SK-N-SH (cell line): ENCODE measurements at regions not wholly inside any gene's neighbourhood (a gene's known extent, or its start where the extent isn't known, plus 50 kb on each side); places are given as distances from the start of the nearest gene placed in this dataset.
"Not testable (repeated sequence)": the region's sequence is repeated elsewhere in the genome, so short reads cannot be mapped to it uniquely, and the experiment has no call there.

Source experiments
- CTCF ChIA-PET: fragments of 300-600, 350-600 bp; formaldehyde crosslinking; extraction: SDS; loops from one replicate; lab custom pipeline; 2021; lab: Yijun Ruan, JAX
- POLR2A ChIA-PET: fragments of 350-600 bp; sonication (Branson Sonifier 250); formaldehyde crosslinking; extraction: SDS; loops from one replicate; lab custom pipeline; 2020; ENCODE audit warnings: antibody characterized with exemption, inconsistent platforms; lab: Yijun Ruan, JAX
- DNase-seq: peaks from one replicate; pipeline ENCODE4 v3.0.0; 2012
- H2AFZ ChIP-seq: fragments of 200-600 bp; sonication (generic); 2 replicates; pipeline ENCODE4 v1.8.1; 2016; ENCODE audit warnings: antibody characterized with exemption, mild to moderate bottlenecking, low read depth
- H3F3A ChIP-seq: fragments of 200-600 bp; sonication (generic); replicated peaks from 2 replicates; pipeline ENCODE3; 2016; ENCODE audit warnings: antibody characterized with exemption, mild to moderate bottlenecking; ENCODE audit not compliant: insufficient read depth
- H3K27ac ChIP-seq, 2 experiments: fragments of 200-500 bp in 1 of 2; fragments of 200-600 bp in 1 of 2; sonication (Bioruptor generic) in 1 of 2; sonication (generic), shearing (Covaris generic) in 1 of 2; 2 replicates each; pipeline versions ENCODE4 v1.5.1 to v1.6.1; 2014 to 2016; ENCODE audit warnings: low read depth in 2 of 2, inconsistent platforms in 1 of 2, low read length in 1 of 2, mild to moderate bottlenecking in 1 of 2, mixed read lengths in 1 of 2
- H3K27me3 ChIP-seq: fragments of 200-600 bp; sonication (generic), shearing (Covaris generic); 2 replicates; pipeline ENCODE4 v1.6.1; 2016; ENCODE audit warnings: mixed run types; ENCODE audit not compliant: insufficient read depth
- H3K36me3 ChIP-seq, 2 experiments: fragments of 200-500 bp in 1 of 2; fragments of 200-600 bp in 1 of 2; sonication (Bioruptor generic) in 1 of 2; sonication (generic) in 1 of 2; replicated peaks in 1 of 2; 2 replicates each; pipeline versions ENCODE3 to v1.5.1; 2014 to 2016; ENCODE audit warnings: low read length in 1 of 2, mild to moderate bottlenecking in 1 of 2; ENCODE audit not compliant: insufficient read depth in 2 of 2, control insufficient read depth in 1 of 2
- H3K4me1 ChIP-seq, 2 experiments: fragments of 200-500 bp in 1 of 2; fragments of 200-600 bp in 1 of 2; sonication (Bioruptor generic) in 1 of 2; sonication (generic), shearing (Covaris generic) in 1 of 2; 2 replicates each; pipeline versions ENCODE4 v1.5.1 to v1.6.1; 2014 to 2016; ENCODE audit warnings: low read depth in 1 of 2, low read length in 1 of 2, mixed run types in 1 of 2; ENCODE audit not compliant: insufficient read depth in 2 of 2, control insufficient read depth in 1 of 2
- H3K4me2 ChIP-seq: fragments of 200-600 bp; sonication (generic), shearing (Covaris generic); 2 replicates; pipeline ENCODE4 v1.6.1; 2017; ENCODE audit warnings: mixed run types
- H3K4me3 ChIP-seq, 2 experiments: fragments of 200-500 bp in 1 of 2; fragments of 200-600 bp in 1 of 2; sonication (Bioruptor generic) in 1 of 2; sonication (generic), shearing (Covaris generic) in 1 of 2; 2 replicates each; pipeline versions ENCODE4 v1.5.1 to v1.8.1; 2014 to 2016; ENCODE audit warnings: low read depth in 2 of 2, inconsistent platforms in 1 of 2, low read length in 1 of 2, mild to moderate bottlenecking in 1 of 2, mixed read lengths in 1 of 2, moderate library complexity in 1 of 2
- H3K79me2 ChIP-seq: fragments of 200-600 bp; sonication (generic); 2 replicates; pipeline ENCODE4 v1.8.1; 2017; ENCODE audit warnings: mild to moderate bottlenecking; ENCODE audit not compliant: insufficient read depth
- H3K9ac ChIP-seq: fragments of 200-600 bp; sonication (generic); 2 replicates; pipeline ENCODE4 v1.6.1; 2017; ENCODE audit warnings: mixed run types
- H3K9me2 ChIP-seq: fragments of 200-600 bp; sonication (generic); 2 replicates; pipeline ENCODE4 v1.6.1; 2017; ENCODE audit warnings: mixed run types
- H3K9me3 ChIP-seq: fragments of 200-600 bp; sonication (generic); 2 replicates; pipeline ENCODE4 v1.6.1; 2017; ENCODE audit warnings: mixed run types, mild to moderate bottlenecking, moderate library complexity
- H4K20me1 ChIP-seq: fragments of 200-600 bp; sonication (generic); 2 replicates; pipeline ENCODE4 v1.6.1; 2017; ENCODE audit warnings: mild to moderate bottlenecking, mixed run types; ENCODE audit not compliant: insufficient read depth
- CHD2 ChIP-seq: fragments of 150-350 bp; IDR thresholded peaks from 2 replicates; pipeline ENCODE4 v1.6.1; 2018; ENCODE audit warnings: low read length; ENCODE audit not compliant: partially characterized antibody
- CTCF ChIP-seq: fragments of 200-600 bp; sonication (generic); IDR thresholded peaks from 2 replicates; pipeline ENCODE4 v1.6.1; 2017; ENCODE audit warnings: antibody characterized with exemption, mild to moderate bottlenecking, moderate library complexity
- ELF1 ChIP-seq: IDR thresholded peaks from 2 replicates; pipeline ENCODE4 v1.4.0; 2012
- EZH2phosphoT487 ChIP-seq: fragments of 200-600 bp; sonication (generic); IDR thresholded peaks from 2 replicates; pipeline ENCODE4 v1.6.1; 2017; ENCODE audit warnings: low read depth, mixed run types, mild to moderate bottlenecking, antibody characterized with exemption, moderate library complexity, borderline replicate concordance
- FOSL2 ChIP-seq: IDR thresholded peaks from 2 replicates; pipeline ENCODE4 v1.4.0; 2012; ENCODE audit warnings: low read depth, mild to moderate bottlenecking, moderate library complexity, borderline replicate concordance
- GABPA ChIP-seq: IDR thresholded peaks from 2 replicates; pipeline ENCODE4 v1.4.0; 2012; ENCODE audit warnings: low read depth, mild to moderate bottlenecking
- GATA2 ChIP-seq: sonication (generic); formaldehyde crosslinking; IDR thresholded peaks from 2 replicates; pipeline ENCODE4 v1.5.0; 2020; ENCODE audit warnings: mild to moderate bottlenecking, missing genetic modification reagents
- IRF3 ChIP-seq: fragments of 150-350 bp; IDR thresholded peaks from 2 replicates; pipeline ENCODE4 v1.6.1; 2016; ENCODE audit warnings: mild to moderate bottlenecking, low read depth, low read length
- MXI1 ChIP-seq: IDR thresholded peaks from 2 replicates; pipeline ENCODE4 v1.6.1; 2012; ENCODE audit warnings: mild to moderate bottlenecking, low read depth, low read length, improper control_type of control experiment
- NFIC ChIP-seq: IDR thresholded peaks from 2 replicates; pipeline ENCODE4 v1.4.0; 2012; ENCODE audit warnings: borderline replicate concordance
- RCOR1 ChIP-seq: fragments of 150-350 bp; IDR thresholded peaks from 2 replicates; pipeline ENCODE4 v1.6.1; 2017; ENCODE audit warnings: antibody characterized with exemption, low read length
- SIN3A ChIP-seq: IDR thresholded peaks from 2 replicates; pipeline ENCODE4 v1.6.1; 2012; ENCODE audit warnings: low read depth, mild to moderate bottlenecking, low read length, moderate library complexity, borderline replicate concordance
- TCF12 ChIP-seq: IDR thresholded peaks from 2 replicates; pipeline ENCODE4 v1.4.0; 2012
- TEAD4 ChIP-seq: IDR thresholded peaks from 2 replicates; pipeline ENCODE4 v1.4.0; 2012; ENCODE audit warnings: mild to moderate bottlenecking, borderline replicate concordance; ENCODE audit not compliant: insufficient read depth
- WGBS: methylation state at CpG from one replicate; pipeline ENCODE4 v1.1.6; 2017; ENCODE audit warnings: low lambda C conversion rate; 5-methylcytosine and 5-hydroxymethylcytosine counted together
- TF ChIP-seq, protein P1 (sequence below): IDR thresholded peaks from 2 replicates; pipeline ENCODE4; 2012

DNA sequence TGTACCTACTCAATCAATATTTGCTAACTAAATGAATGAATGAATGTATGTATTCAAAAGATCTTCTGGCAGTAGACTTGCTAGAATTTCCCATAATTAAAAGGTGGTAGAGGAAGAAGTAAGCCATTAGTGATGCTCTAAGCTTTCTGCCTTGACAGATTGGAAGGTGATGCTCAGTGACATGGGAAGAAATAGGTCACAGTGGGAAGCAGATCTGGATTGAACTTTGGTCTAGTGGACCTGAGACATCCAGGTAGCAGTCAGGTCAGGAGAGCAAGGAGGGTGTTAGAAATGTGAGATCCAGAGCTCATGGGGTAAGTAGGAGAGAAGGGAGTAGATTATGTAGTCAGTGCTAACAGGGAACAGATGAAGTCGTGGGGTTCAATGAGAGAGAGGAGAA is 106.4 kb downstream of the SNX5 start:
- Histone ChIP-seq H3K27me3 (peaks cover 27% of the 10 kb centered on the region; the same call in 1 of the 2 replicates), H3K9ac (no peak overlapping the region), H4K20me1 (no peaks in the 10 kb centered on the region), H3K36me3 (no peaks in the 10 kb centered on the region), H3K9me3 (no peaks in the 10 kb centered on the region), H3K79me2 (no peaks in the 10 kb centered on the region), H3K27ac (no peak overlapping the region), H3F3A (no peaks in the 10 kb centered on the region), H3K4me2 (no peak overlapping the region), H2AFZ (no peak overlapping the region), H3K4me3 (no peak overlapping the region), H3K9me2 (no peaks in the 10 kb centered on the region), H3K4me1 (peaks cover 0 to 3% of the 10 kb centered on the region in 2 experiments; a peak in 1 of 4 replicates)
- DNase-seq = no peak
- ChIA-PET CTCF (no interaction called here), POLR2A (no interaction called here)
- no peak for TF ChIP-seq SIN3A
- TF ChIP-seq TEAD4 = no peak
- no peak for TF ChIP-seq FOSL2
- no peak for TF ChIP-seq CHD2
- no peak for TF ChIP-seq GATA2 (CRISPR knock-in tag)
- no peak for TF ChIP-seq GABPA
- no peak for TF ChIP-seq MXI1
- no peak for TF ChIP-seq CTCF
- TF ChIP-seq, protein P1, sequence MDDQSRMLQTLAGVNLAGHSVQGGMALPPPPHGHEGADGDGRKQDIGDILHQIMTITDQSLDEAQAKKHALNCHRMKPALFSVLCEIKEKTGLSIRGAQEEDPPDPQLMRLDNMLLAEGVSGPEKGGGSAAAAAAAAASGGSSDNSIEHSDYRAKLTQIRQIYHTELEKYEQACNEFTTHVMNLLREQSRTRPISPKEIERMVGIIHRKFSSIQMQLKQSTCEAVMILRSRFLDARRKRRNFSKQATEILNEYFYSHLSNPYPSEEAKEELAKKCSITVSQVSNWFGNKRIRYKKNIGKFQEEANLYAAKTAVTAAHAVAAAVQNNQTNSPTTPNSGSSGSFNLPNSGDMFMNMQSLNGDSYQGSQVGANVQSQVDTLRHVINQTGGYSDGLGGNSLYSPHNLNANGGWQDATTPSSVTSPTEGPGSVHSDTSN = no peak
- no peak for TF ChIP-seq TCF12
- TF ChIP-seq NFIC = no peak
- no peak for TF ChIP-seq RCOR1
- TF ChIP-seq ELF1 = no peak
- TF ChIP-seq IRF3 = no peak
- TF ChIP-seq EZH2phosphoT487 = no peak
- WGBS = 20% methylated on average over 1 of the region's 1 CpG

DNA sequence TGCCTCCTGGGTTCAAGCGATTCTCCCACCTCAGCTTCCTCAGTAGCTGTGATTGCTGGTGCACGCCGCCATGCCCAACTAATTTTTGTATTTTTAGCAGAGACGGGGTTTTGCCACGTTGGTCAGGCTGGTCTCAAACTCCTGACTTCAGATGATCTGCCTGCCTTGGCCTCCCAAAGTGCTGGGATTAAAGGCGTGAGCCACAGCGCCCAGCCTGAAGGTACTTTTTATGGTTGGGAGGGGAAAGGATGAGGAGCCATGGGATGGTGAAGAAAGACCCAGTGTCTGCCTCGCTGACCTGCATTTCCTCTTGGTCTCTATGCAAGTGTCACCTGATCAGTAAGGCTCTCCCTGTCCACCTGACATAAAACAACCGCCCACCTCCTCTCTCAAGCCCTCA is 107.0 kb downstream of the SNX5 start:
- POLR2A ChIA-PET = not testable (repeated sequence)

More for the DNA sequence above, 107.0 kb downstream of the SNX5 start:
- H2AFZ ChIP-seq, H3K36me3 ChIP-seq, H3F3A ChIP-seq, H3K4me2 ChIP-seq, H3K79me2 ChIP-seq, CTCF ChIA-PET, DNase-seq, H3K4me3 ChIP-seq, H3K4me1 ChIP-seq, H3K9me3 ChIP-seq, H3K27ac ChIP-seq, H3K9me2 ChIP-seq, H3K9ac ChIP-seq, H4K20me1 ChIP-seq: not testable (repeated sequence)
- peaks cover 27% of the 10 kb centered on the region; the same call in 1 of the 2 replicates for H3K27me3 ChIP-seq
- WGBS = 63% methylated on average over 9 of the region's 9 CpGs
